Chondrocyte (in vitro differentiated cells): ENCODE measurements at regions not wholly inside any gene's neighbourhood (a gene's known extent, or its start where the extent isn't known, plus 50 kb on each side); places are given as distances from the start of the nearest gene placed in this dataset.

Experiments
- DNase-seq: peaks from one replicate; pipeline ENCODE4 v3.0.0; 2021; ENCODE audit warnings: mixed read lengths, low spot score
- H3K27ac Mint-ChIP-seq: one replicate; pipeline ENCODE4 v1.8.0; 2021; ENCODE audit warnings: mild to moderate bottlenecking, moderate library complexity, mixed read lengths; ENCODE audit not compliant: unreplicated experiment
- H3K27me3 Mint-ChIP-seq: 2 replicates; pipeline ENCODE4 v1.8.0; 2021; ENCODE audit warnings: low read depth, mixed read lengths
- H3K36me3 Mint-ChIP-seq: 2 replicates; pipeline ENCODE4 v1.8.0; 2021; ENCODE audit warnings: low read depth, mixed read lengths
- H3K4me1 Mint-ChIP-seq: 2 replicates; pipeline ENCODE4 v1.8.0; 2021; ENCODE audit warnings: low read depth, mild to moderate bottlenecking, mixed read lengths
- H3K4me3 Mint-ChIP-seq: one replicate; pipeline ENCODE4 v1.8.0; 2021; ENCODE audit warnings: mild to moderate bottlenecking, moderate library complexity, mixed read lengths; ENCODE audit not compliant: unreplicated experiment
- H3K9me3 Mint-ChIP-seq: 2 replicates; pipeline ENCODE4 v1.8.0; 2021; ENCODE audit warnings: low read depth, mixed read lengths
- TF ChIP-seq, protein P1 (sequence below): fragments of 200-600 bp; sonication (generic); IDR thresholded peaks from 2 replicates; pipeline ENCODE4 v1.5.0; 2021; ENCODE audit warnings: antibody characterized with exemption, mild to moderate bottlenecking, moderate library complexity

DNA sequence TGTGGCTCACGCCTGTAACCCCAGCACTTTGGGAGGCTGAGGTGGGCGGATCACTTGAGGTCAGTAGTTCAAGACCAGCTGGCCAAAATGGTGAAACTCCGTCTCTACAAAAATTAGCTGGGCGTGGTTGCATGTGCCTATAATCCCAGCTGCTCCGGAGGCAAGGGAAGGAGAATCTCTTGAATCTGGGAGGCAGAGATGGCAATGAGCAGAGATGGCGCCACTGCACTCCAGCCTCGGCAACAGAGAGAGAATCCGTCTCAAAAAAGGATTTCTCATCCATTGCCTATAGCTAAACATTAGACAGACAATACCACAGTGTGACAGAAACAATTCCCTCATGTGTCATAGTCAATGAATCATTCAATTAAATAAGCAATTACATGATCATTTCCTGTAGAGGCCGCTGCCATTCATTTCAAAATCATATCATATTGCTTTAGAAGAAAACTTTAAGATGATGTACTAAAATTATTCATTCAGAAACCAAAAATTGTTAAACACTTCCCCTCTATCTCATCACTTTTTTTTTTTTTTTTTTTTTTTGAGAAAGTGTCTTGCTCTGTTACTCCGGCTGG lies 69.5 kb upstream of the TGIF1 start:
- H3K36me3 Mint-ChIP-seq = no peaks in the 10 kb centered on the region
- no peak overlapping the region for H3K4me3 Mint-ChIP-seq
- no peak for DNase-seq
- peaks cover 7% of the 10 kb centered on the region for H3K4me1 Mint-ChIP-seq
- no peaks in the 10 kb centered on the region for H3K9me3 Mint-ChIP-seq
- H3K27me3 Mint-ChIP-seq = no peaks in the 10 kb centered on the region
- no peak overlapping the region for H3K27ac Mint-ChIP-seq
- TF ChIP-seq, protein P1, sequence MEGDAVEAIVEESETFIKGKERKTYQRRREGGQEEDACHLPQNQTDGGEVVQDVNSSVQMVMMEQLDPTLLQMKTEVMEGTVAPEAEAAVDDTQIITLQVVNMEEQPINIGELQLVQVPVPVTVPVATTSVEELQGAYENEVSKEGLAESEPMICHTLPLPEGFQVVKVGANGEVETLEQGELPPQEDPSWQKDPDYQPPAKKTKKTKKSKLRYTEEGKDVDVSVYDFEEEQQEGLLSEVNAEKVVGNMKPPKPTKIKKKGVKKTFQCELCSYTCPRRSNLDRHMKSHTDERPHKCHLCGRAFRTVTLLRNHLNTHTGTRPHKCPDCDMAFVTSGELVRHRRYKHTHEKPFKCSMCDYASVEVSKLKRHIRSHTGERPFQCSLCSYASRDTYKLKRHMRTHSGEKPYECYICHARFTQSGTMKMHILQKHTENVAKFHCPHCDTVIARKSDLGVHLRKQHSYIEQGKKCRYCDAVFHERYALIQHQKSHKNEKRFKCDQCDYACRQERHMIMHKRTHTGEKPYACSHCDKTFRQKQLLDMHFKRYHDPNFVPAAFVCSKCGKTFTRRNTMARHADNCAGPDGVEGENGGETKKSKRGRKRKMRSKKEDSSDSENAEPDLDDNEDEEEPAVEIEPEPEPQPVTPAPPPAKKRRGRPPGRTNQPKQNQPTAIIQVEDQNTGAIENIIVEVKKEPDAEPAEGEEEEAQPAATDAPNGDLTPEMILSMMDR = peak; percentile 52

DNA sequence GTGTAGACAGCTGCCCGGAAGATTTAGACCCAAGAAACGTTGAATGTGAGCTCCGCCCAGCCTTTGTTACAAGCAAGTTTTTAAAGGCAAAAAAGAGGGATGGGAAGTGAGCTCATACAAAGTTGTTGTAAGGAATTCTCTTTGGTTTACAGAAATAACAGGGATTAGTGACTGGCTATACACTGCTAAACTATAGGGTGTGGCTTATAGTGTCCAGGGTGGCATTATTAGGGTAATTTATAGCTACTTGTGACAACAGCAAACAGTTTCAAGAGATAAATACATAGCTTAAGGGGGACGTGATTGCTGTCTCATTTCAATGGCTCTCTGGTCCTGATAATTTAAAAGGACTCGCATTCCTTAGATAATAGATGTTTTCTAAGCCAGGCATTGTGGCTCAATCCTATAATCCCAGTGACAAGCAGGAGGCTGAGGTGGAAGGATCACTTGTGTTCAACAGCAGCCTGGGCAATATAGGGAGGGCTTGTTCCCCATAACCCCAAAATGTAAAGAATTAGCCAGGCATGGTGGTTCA lies 66.5 kb upstream of the TGIF1 start:
- H3K4me1 Mint-ChIP-seq = peaks cover 7% of the 10 kb centered on the region
- H3K36me3 Mint-ChIP-seq = no peaks in the 10 kb centered on the region
- no peaks in the 10 kb centered on the region for H3K9me3 Mint-ChIP-seq
- no peaks in the 10 kb centered on the region for H3K27me3 Mint-ChIP-seq
- TF ChIP-seq, protein P1 = no peak
- H3K27ac Mint-ChIP-seq = no peak overlapping the region
- no peak overlapping the region for H3K4me3 Mint-ChIP-seq
- DNase-seq = no peak

DNA sequence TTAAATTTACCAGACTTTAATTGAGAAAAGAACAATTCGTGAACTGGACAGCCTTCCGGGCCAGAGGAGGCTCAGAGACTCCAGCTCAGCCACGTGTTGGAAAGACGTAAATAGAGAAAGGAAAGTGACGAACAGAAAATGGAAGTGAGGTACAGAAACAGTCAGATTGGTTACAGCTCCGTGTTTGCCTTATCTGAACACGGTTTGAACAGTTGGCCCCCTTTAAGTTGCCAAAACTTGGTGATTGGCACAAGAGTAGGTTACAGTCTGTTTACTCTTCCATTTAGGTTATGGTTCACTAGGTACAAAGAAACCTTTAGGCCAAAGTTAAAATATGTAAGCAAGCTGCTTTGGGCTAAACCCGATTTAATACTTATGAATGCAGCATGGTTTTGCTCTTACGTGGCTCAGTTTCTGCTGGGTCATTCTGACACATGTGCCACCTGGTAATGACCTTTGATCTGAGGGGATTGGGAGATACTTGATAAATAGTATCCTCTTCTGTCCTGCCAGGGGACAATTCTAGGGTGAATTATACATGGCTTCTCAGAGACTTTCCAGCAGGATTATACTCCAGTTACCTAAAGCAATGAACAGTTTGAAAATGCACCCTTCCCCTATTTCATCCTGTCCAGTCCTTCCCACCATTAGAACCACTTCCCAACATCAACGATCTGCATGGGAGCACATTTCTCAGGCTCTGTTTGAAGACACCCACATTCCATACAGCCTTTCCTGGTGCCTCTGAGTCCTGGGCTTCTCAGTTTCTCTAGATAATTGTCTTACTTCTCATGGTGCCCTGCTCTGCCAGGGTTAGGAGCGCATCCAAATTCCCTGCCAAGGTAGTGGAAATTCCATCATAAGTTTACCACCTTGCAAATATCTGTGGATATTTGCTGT lies 65.1 kb upstream of the TGIF1 start:
- Mint-ChIP-seq H3K4me1 (peaks cover 7% of the 10 kb centered on the region), H3K27ac (no peak overlapping the region), H3K27me3 (no peaks in the 10 kb centered on the region), H3K36me3 (no peaks in the 10 kb centered on the region), H3K4me3 (no peak overlapping the region), H3K9me3 (peaks cover 3% of the 10 kb centered on the region)
- no peak for DNase-seq
- TF ChIP-seq, protein P1 = no peak

DNA sequence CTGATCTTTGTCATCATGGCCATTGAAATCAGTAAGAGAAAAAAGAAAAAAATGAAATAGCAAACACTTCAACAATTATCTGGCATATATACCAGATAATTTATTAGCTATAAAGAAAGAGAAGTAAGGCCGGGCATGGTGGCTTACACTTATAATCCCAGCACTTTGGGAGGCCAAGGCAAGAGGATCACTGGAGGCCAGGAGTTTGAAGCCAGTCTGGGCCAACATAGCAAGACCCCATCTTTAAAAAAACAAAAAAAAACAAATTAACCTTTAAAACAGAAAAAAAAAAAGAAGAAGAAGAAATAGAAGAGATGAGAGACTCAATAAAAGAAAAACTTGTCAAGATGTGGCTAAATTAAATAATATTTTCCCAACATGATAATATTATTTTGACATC lies 61.6 kb upstream of the TGIF1 start:
- no peak overlapping the region for H3K27ac Mint-ChIP-seq
- TF ChIP-seq, protein P1 = no peak
- no peak overlapping the region for H3K4me3 Mint-ChIP-seq
- peaks cover 8% of the 10 kb centered on the region for H3K9me3 Mint-ChIP-seq
- H3K36me3 Mint-ChIP-seq = no peaks in the 10 kb centered on the region
- no peak for DNase-seq
- H3K27me3 Mint-ChIP-seq = no peaks in the 10 kb centered on the region
- H3K4me1 Mint-ChIP-seq = no peaks in the 10 kb centered on the region

DNA sequence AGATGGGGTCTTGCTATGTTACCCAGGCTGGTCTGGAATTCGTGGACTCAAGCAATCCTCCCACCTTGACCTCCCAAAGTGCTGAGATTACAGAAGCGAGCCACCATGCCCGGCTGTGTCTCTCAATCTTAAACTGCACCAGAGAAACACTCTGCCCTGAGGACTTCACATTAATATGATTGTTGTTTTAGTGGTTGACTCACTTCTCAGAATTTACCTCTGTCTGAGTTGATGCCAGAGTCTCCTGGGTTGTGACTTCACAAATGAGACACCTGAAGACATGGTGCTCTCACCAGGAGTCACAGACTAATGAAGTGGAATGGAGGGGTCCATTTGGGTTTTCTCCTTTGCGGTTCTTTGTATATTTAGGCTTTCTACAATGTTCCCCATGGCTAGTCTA lies 61.0 kb upstream of the TGIF1 start:
- no peak for DNase-seq
- H3K4me1 Mint-ChIP-seq = no peaks in the 10 kb centered on the region
- TF ChIP-seq, protein P1 = no peak
- no peaks in the 10 kb centered on the region for H3K27me3 Mint-ChIP-seq
- no peaks in the 10 kb centered on the region for H3K36me3 Mint-ChIP-seq
- H3K4me3 Mint-ChIP-seq = no peak overlapping the region
- peaks cover 8% of the 10 kb centered on the region for H3K9me3 Mint-ChIP-seq
- no peak overlapping the region for H3K27ac Mint-ChIP-seq
